ENCODE measurements at regions not wholly inside any gene's neighbourhood (a gene's known extent, or its start where the extent isn't known, plus 50 kb on each side); places are given as distances from the start of the nearest gene placed in this dataset.

DNA sequence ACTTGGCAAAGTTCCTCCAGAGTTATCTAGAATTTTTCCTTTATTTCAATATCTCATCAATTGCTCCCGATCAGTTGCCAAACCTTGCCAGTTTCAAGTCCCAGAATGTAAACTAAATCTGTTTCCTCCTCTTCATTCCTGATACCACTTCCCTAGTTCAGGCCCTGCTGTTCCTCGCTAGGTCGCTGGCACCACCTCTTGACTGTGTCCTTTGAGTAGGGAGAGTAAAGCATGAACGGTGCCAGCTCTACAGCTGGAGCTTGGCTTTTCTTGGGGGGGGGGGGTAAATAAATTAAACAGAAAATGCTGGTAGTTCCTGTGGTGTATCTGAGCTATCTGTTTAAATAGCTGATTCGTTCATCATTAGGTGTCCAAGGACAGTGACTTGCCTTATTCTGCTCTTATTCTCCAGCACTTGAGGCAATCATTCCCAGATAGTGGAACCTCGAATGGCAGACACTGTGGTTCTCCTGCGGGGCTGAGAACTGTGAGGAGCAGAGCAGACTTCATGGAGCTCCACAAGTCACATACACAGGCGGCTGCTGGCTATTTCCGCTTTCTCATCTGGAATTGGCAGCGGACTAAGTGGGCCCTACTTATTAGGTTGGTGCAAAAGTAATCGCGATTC is 168.3 kb upstream of the FAT1 start:
- POLR2A ChIA-PET: no interaction called here
- TF ChIP-seq, protein P1, sequence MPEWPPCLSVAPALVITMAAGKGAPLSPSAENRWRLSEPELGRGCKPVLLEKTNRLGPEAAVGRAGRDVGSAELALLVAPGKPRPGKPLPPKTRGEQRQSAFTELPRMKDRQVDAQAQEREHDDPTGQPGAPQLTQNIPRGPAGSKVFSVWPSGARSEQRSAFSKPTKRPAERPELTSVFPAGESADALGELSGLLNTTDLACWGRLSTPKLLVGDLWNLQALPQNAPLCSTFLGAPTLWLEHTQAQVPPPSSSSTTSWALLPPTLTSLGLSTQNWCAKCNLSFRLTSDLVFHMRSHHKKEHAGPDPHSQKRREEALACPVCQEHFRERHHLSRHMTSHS (tag by site-specific recombination; IDR thresholded peaks at IDR 0.05): no peak
- TF ChIP-seq, protein P2, sequence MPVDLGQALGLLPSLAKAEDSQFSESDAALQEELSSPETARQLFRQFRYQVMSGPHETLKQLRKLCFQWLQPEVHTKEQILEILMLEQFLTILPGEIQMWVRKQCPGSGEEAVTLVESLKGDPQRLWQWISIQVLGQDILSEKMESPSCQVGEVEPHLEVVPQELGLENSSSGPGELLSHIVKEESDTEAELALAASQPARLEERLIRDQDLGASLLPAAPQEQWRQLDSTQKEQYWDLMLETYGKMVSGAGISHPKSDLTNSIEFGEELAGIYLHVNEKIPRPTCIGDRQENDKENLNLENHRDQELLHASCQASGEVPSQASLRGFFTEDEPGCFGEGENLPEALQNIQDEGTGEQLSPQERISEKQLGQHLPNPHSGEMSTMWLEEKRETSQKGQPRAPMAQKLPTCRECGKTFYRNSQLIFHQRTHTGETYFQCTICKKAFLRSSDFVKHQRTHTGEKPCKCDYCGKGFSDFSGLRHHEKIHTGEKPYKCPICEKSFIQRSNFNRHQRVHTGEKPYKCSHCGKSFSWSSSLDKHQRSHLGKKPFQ (tag by site-specific recombination; IDR thresholded peaks at IDR 0.05): no peak
- TF ChIP-seq KLF10 (tag by site-specific recombination; IDR thresholded peaks at IDR 0.05) (no peak), ZNF529 (tag by site-specific recombination; IDR thresholded peaks at IDR 0.05; ENCODE audit: insufficient replicate concordance) (no peak), MYNN (tag by site-specific recombination; IDR thresholded peaks at IDR 0.05; ENCODE audit: borderline replicate concordance) (no peak), ZNF660 (tag by site-specific recombination; IDR thresholded peaks at IDR 0.05) (no peak), ZNF335 (tag by site-specific recombination; conservative IDR thresholded peaks at IDR 0.05) (no peak), ZNF221 (tag by site-specific recombination; IDR thresholded peaks at IDR 0.05; ENCODE audit: borderline replicate concordance) (no peak)
- TF ChIP-seq, protein P3, sequence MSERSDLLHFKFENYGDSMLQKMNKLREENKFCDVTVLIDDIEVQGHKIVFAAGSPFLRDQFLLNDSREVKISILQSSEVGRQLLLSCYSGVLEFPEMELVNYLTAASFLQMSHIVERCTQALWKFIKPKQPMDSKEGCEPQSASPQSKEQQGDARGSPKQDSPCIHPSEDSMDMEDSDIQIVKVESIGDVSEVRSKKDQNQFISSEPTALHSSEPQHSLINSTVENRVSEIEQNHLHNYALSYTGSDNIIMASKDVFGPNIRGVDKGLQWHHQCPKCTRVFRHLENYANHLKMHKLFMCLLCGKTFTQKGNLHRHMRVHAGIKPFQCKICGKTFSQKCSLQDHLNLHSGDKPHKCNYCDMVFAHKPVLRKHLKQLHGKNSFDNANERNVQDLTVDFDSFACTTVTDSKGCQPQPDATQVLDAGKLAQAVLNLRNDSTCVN (tag by site-specific recombination; optimal IDR thresholded peaks at IDR 0.05): no peak

DNA sequence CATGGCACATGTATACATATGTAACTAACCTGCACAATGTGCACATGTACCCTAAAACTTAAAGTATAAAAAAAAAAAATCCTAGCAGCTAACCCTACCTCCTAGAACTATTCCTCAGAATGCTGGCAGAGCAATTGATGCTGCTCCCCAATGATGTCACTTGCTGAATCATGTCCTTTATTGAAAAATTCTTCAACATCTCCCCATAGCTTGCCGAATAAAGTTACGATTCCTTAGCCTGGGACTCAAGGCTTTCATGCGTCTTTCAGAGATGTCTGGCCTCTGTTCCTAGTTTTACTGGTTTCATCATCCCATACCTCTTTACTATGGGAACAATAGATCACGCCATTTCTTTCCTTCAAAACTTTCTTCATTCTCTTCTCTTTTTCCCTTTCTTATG is 174.7 kb upstream of the FAT1 start:
- CTCF ChIA-PET: no interaction called here
- no peak overlapping the region for H3K4me3 ChIP-seq (ENCODE audit: low read depth, low read length)
- no peak overlapping the region for H3K27ac ChIP-seq (ENCODE audit: extremely low read depth, low read depth, low read length)
- no peaks in the 10 kb centered on the region for H3K4me1 ChIP-seq (ENCODE audit: control insufficient read depth, insufficient read depth, low read length)
- H3K9me3 ChIP-seq (ENCODE audit: control insufficient read depth, insufficient read depth, low read depth, low read length): no peaks in the 10 kb centered on the region
- POLR2A ChIA-PET: no interaction called here
- no peaks in the 10 kb centered on the region for H3K36me3 ChIP-seq (ENCODE audit: control insufficient read depth in 2 of 2, insufficient read depth in 1 of 2, low read length in 2 of 2)
- TF ChIP-seq, protein P4, sequence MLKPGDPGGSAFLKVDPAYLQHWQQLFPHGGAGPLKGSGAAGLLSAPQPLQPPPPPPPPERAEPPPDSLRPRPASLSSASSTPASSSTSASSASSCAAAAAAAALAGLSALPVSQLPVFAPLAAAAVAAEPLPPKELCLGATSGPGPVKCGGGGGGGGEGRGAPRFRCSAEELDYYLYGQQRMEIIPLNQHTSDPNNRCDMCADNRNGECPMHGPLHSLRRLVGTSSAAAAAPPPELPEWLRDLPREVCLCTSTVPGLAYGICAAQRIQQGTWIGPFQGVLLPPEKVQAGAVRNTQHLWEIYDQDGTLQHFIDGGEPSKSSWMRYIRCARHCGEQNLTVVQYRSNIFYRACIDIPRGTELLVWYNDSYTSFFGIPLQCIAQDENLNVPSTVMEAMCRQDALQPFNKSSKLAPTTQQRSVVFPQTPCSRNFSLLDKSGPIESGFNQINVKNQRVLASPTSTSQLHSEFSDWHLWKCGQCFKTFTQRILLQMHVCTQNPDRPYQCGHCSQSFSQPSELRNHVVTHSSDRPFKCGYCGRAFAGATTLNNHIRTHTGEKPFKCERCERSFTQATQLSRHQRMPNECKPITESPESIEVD (tag by site-specific recombination; IDR thresholded peaks at IDR 0.05): no peak
- TF ChIP-seq KLF8 (tag by site-specific recombination; IDR thresholded peaks at IDR 0.05) (no peak), ZNF658 (tag by site-specific recombination; IDR thresholded peaks at IDR 0.05) (no peak), ZNF138 (tag by site-specific recombination; IDR thresholded peaks at IDR 0.05; ENCODE audit: borderline replicate concordance) (no peak), ZNF292 (tag by site-specific recombination; IDR thresholded peaks at IDR 0.05; ENCODE audit: borderline replicate concordance, low read depth) (no peak), ZBTB48 (tag by site-specific recombination; IDR thresholded peaks at IDR 0.05) (no peak), ZNF558 (tag by site-specific recombination; IDR thresholded peaks at IDR 0.05) (no peak), SCRT1 (tag by site-specific recombination; IDR thresholded peaks at IDR 0.05; ENCODE audit: borderline replicate concordance) (no peak), KLF10 (tag by site-specific recombination; IDR thresholded peaks at IDR 0.05) (no peak), HOXD13 (CRISPR knock-in tag; IDR thresholded peaks at IDR 0.05; ENCODE audit: borderline replicate concordance) (no peak), ZNF133 (tag by site-specific recombination; IDR thresholded peaks at IDR 0.05) (no peak), GLI2 (tag by site-specific recombination; IDR thresholded peaks at IDR 0.05; ENCODE audit: borderline replicate concordance, low read depth) (no peak)
- TF ChIP-seq, protein P5, sequence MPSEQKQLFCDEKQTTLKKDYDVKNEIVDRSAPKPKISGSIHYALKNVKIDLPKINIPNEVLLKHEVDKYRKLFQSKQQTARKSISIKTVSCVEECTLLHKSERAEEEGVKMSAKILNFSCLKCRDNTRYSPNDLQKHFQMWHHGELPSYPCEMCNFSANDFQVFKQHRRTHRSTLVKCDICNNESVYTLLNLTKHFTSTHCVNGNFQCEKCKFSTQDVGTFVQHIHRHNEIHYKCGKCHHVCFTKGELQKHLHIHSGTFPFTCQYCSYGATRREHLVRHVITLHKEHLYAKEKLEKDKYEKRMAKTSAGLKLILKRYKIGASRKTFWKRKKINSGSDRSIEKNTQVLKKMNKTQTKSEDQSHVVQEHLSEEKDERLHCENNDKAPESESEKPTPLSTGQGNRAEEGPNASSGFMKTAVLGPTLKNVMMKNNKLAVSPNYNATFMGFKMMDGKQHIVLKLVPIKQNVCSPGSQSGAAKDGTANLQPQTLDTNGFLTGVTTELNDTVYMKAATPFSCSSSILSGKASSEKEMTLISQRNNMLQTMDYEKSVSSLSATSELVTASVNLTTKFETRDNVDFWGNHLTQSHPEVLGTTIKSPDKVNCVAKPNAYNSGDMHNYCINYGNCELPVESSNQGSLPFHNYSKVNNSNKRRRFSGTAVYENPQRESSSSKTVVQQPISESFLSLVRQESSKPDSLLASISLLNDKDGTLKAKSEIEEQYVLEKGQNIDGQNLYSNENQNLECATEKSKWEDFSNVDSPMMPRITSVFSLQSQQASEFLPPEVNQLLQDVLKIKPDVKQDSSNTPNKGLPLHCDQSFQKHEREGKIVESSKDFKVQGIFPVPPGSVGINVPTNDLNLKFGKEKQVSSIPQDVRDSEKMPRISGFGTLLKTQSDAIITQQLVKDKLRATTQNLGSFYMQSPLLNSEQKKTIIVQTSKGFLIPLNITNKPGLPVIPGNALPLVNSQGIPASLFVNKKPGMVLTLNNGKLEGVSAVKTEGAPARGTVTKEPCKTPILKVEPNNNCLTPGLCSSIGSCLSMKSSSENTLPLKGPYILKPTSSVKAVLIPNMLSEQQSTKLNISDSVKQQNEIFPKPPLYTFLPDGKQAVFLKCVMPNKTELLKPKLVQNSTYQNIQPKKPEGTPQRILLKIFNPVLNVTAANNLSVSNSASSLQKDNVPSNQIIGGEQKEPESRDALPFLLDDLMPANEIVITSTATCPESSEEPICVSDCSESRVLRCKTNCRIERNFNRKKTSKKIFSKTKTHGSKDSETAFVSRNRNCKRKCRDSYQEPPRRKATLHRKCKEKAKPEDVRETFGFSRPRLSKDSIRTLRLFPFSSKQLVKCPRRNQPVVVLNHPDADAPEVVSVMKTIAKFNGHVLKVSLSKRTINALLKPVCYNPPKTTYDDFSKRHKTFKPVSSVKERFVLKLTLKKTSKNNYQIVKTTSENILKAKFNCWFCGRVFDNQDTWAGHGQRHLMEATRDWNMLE (tag by site-specific recombination; conservative IDR thresholded peaks at IDR 0.05; ENCODE audit: low read depth): no peak
- TF ChIP-seq, protein P6, sequence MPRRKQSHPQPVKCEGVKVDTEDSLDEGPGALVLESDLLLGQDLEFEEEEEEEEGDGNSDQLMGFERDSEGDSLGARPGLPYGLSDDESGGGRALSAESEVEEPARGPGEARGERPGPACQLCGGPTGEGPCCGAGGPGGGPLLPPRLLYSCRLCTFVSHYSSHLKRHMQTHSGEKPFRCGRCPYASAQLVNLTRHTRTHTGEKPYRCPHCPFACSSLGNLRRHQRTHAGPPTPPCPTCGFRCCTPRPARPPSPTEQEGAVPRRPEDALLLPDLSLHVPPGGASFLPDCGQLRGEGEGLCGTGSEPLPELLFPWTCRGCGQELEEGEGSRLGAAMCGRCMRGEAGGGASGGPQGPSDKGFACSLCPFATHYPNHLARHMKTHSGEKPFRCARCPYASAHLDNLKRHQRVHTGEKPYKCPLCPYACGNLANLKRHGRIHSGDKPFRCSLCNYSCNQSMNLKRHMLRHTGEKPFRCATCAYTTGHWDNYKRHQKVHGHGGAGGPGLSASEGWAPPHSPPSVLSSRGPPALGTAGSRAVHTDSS (tag by site-specific recombination; IDR thresholded peaks at IDR 0.05): no peak

More for the DNA sequence above, 168.3 kb upstream of the FAT1 start:
- no peaks in the 10 kb centered on the region for H3K9me3 ChIP-seq (ENCODE audit: control insufficient read depth, insufficient read depth, low read depth, low read length)
- CTCF ChIA-PET: interaction anchor here (0.6 to 0.7 kb wide), 3 partner anchors 16 to 268 kb away, joined by 3 to 4 read pairs (median 3); no protein-coding TSS in a partner anchor
- no peaks in the 10 kb centered on the region for H3K4me1 ChIP-seq (ENCODE audit: control insufficient read depth, insufficient read depth, low read length)
- no peaks in the 10 kb centered on the region for H3K36me3 ChIP-seq (ENCODE audit: control insufficient read depth in 2 of 2, insufficient read depth in 1 of 2, low read length in 2 of 2)
- no peak overlapping the region for H3K27ac ChIP-seq (ENCODE audit: extremely low read depth, low read depth, low read length)
- no peak overlapping the region for H3K4me3 ChIP-seq (ENCODE audit: low read depth, low read length)

Measured in HEK293 (cell line).